Chondrocyte (in vitro differentiated cells): ENCODE measurements at regions not wholly inside any gene's neighbourhood (a gene's known extent, or its start where the extent isn't known, plus 50 kb on each side); places are given as distances from the start of the nearest gene placed in this dataset.
"Not testable (repeated sequence)": the region's sequence is repeated elsewhere in the genome, so short reads cannot be mapped to it uniquely, and the experiment has no call there.

ENCODE experiments used
- DNase-seq: peaks from one replicate; pipeline ENCODE4 v3.0.0; 2021; ENCODE audit warnings: mixed read lengths, low spot score
- H3K27ac Mint-ChIP-seq: one replicate; pipeline ENCODE4 v1.8.0; 2021; ENCODE audit warnings: mild to moderate bottlenecking, moderate library complexity, mixed read lengths; ENCODE audit not compliant: unreplicated experiment
- H3K27me3 Mint-ChIP-seq: 2 replicates; pipeline ENCODE4 v1.8.0; 2021; ENCODE audit warnings: low read depth, mixed read lengths
- H3K36me3 Mint-ChIP-seq: 2 replicates; pipeline ENCODE4 v1.8.0; 2021; ENCODE audit warnings: low read depth, mixed read lengths
- H3K4me1 Mint-ChIP-seq: 2 replicates; pipeline ENCODE4 v1.8.0; 2021; ENCODE audit warnings: low read depth, mild to moderate bottlenecking, mixed read lengths
- H3K4me3 Mint-ChIP-seq: one replicate; pipeline ENCODE4 v1.8.0; 2021; ENCODE audit warnings: mild to moderate bottlenecking, moderate library complexity, mixed read lengths; ENCODE audit not compliant: unreplicated experiment
- H3K9me3 Mint-ChIP-seq: 2 replicates; pipeline ENCODE4 v1.8.0; 2021; ENCODE audit warnings: low read depth, mixed read lengths
- CTCF ChIP-seq: fragments of 200-600 bp; sonication (generic); IDR thresholded peaks from 2 replicates; pipeline ENCODE4 v1.5.0; 2021; ENCODE audit warnings: antibody characterized with exemption, mild to moderate bottlenecking, moderate library complexity

DNA sequence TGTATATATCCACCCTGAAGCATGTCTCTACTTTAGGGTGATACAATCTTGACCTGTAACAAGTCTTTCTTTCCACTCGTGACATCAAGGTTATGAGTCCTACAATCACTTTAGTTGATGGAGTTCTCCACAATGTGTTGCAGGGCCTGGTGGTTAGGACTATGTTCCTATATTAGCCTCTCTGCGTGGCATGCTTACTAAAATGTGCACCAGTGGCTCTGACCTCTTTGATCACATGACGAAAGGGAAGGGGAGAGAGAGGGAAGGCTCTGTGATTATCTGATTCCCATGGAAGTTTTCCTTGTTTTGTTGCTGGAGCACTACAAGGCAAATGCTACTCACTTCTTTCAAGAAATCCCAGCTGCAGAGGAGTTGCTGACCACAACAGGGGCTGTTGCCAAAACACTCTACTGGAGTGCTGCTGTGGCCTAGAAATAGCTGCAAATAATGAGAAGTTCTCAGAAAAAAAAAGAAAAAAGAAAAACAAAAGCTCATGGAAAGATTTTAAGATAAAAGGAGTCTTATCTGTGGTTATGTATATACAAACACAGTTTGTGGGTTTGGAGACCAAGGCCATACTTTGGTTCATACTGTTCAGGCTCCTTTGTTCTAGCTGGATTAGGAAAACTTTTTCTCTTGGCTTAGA, 272.8 kb upstream of the MMADHC start:
- no peak overlapping the region for H3K4me3 Mint-ChIP-seq
- H3K9me3 Mint-ChIP-seq = peaks cover 7% of the 10 kb centered on the region
- peaks cover 1% of the 10 kb centered on the region for H3K36me3 Mint-ChIP-seq
- H3K27ac Mint-ChIP-seq = peak overlapping the region; percentile 71
- H3K27me3 Mint-ChIP-seq = no peaks in the 10 kb centered on the region
- TF ChIP-seq CTCF = no peak
- no peak for DNase-seq
- peaks cover 37% of the 10 kb centered on the region for H3K4me1 Mint-ChIP-seq

DNA sequence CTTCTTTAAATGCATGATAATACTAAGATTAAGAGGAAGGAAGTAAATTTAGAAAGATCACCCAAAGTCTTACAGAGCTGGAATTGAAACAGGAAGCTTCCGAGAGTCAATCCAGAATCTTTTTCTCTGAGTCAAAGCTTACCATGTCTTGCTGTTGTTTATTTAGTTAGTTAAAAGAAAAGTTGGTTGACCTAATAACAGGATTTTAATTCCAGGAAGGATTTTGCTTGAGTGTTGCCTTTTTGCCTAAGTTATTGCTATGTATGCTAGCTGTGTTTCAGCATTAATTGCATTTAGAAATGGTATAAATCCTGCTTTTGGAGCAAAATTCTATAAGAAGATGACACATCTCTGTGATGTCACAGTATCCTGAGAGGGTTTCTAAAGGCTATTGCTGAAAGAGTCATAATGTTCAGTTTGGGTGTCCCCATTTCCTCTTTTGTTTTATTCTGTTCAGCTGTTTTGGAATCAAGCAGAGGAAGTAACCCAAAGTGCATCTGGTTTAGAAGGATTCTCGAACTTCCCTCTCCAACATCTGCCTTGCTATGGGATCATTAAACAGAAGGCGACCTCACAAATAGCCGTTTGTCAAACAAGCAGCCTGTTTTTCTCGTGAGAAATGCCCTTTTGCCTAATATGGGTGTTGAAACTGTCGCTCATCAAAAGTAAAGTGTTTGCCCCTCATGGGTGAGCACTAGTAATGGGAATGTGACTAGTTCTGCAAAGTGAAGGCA, 271.5 kb upstream of the MMADHC start:
- H3K27ac Mint-ChIP-seq = peak overlapping the region; percentile 62
- H3K27me3 Mint-ChIP-seq = no peaks in the 10 kb centered on the region
- DNase-seq = no peak
- no peak overlapping the region for H3K4me3 Mint-ChIP-seq
- H3K4me1 Mint-ChIP-seq = peaks cover 37% of the 10 kb centered on the region
- peaks cover 7% of the 10 kb centered on the region for H3K9me3 Mint-ChIP-seq
- H3K36me3 Mint-ChIP-seq = peaks cover 1% of the 10 kb centered on the region
- TF ChIP-seq CTCF = no peak

DNA sequence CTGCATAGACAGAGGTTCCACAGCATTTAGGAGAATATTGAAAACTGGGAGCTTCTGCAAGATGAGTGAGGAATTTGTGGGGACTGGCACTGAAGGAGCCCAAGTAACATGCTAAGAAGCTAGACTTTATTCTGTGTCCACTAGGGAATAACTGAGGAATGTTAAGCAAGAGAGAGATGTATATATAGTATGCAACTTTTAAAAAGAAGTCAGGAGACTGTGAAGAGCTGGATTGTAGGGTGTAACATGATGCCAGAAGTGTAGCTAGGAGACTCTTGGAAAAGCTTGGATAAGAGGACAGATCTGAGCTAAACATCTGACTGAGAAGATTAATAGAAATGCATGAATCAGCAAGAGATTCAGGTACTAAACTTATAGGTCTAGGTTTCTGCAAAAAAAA, 270.6 kb upstream of the MMADHC start:
- Mint-ChIP-seq H3K4me3 (no peak overlapping the region), H3K36me3 (peaks cover under 1% of the 10 kb centered on the region), H3K9me3 (peaks cover 5% of the 10 kb centered on the region), H3K27me3 (no peaks in the 10 kb centered on the region), H3K4me1 (peaks cover 37% of the 10 kb centered on the region), H3K27ac (peak overlapping the region; percentile 62)
- DNase-seq = no peak
- TF ChIP-seq CTCF = peak; percentile 23

DNA sequence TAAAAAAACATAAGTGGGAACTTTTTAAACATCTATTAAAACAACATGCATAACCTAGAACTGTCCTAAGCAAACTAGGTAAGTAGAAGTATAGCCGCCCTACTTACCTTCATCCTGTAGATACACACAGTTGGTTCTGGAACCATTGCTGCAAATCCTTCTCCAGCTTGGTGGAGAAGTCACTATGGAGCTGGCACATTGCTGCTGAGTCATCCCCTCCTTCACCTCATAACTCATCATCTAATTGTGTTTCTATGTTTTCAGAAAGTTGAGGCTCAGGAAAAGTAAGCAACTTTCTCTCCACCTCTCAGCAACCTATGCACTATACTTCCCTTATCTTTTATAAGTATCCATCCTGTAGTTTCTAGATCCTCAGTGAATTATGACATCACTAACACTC, 269.8 kb upstream of the MMADHC start:
- no peak for DNase-seq
- Mint-ChIP-seq H3K4me3 (no peak overlapping the region), H3K4me1 (peaks cover 37% of the 10 kb centered on the region), H3K36me3 (peaks cover 2% of the 10 kb centered on the region), H3K27me3 (no peaks in the 10 kb centered on the region), H3K27ac (peak overlapping the region; percentile 62), H3K9me3 (peaks cover 4% of the 10 kb centered on the region)
- TF ChIP-seq CTCF = no peak

- H3K27ac Mint-ChIP-seq, DNase-seq, H3K27me3 Mint-ChIP-seq, H3K36me3 Mint-ChIP-seq, H3K9me3 Mint-ChIP-seq, H3K4me3 Mint-ChIP-seq: not testable (repeated sequence)
- H3K4me1 Mint-ChIP-seq = peaks cover 35% of the 10 kb centered on the region
These were observed 268.3 kb upstream of the MMADHC start for GRCh38 chr2:149855859-149856258.
